ENCODE measurements at regions not wholly inside any gene's neighbourhood (a gene's known extent, or its start where the extent isn't known, plus 50 kb on each side); places are given as distances from the start of the nearest gene placed in this dataset.

DNA sequence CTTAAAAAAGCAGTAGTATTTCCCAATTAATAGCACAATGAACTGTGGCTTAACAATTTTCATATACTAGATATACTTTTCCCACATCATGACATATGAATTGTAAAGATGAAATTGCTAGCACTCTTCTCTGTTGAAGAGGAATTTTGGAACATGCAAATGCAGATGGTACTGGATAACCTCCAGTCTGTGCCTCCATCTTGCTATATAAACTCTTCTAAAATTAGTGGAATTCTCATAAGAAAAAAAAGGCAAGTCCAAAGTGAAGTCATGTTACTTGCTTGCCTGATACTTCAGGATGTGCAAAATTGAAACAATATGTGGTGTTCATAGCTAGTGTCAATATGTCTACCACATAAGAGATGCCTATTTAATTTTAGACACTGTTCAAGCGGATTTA lies 570.2 kb upstream of the POM121L12 start:
- Mint-ChIP-seq H3K9me3 (ENCODE audit: unreplicated experiment) (no peaks in the 10 kb centered on the region), H3K27me3 (ENCODE audit: unreplicated experiment) (no peaks in the 10 kb centered on the region), H3K4me3 (ENCODE audit: unreplicated experiment) (no peak overlapping the region), H3K27ac (ENCODE audit: unreplicated experiment) (no peak overlapping the region), H3K4me1 (ENCODE audit: low read depth, unreplicated experiment) (no peaks in the 10 kb centered on the region), H3K36me3 (ENCODE audit: unreplicated experiment) (no peaks in the 10 kb centered on the region)
- TF ChIP-seq, protein P1, sequence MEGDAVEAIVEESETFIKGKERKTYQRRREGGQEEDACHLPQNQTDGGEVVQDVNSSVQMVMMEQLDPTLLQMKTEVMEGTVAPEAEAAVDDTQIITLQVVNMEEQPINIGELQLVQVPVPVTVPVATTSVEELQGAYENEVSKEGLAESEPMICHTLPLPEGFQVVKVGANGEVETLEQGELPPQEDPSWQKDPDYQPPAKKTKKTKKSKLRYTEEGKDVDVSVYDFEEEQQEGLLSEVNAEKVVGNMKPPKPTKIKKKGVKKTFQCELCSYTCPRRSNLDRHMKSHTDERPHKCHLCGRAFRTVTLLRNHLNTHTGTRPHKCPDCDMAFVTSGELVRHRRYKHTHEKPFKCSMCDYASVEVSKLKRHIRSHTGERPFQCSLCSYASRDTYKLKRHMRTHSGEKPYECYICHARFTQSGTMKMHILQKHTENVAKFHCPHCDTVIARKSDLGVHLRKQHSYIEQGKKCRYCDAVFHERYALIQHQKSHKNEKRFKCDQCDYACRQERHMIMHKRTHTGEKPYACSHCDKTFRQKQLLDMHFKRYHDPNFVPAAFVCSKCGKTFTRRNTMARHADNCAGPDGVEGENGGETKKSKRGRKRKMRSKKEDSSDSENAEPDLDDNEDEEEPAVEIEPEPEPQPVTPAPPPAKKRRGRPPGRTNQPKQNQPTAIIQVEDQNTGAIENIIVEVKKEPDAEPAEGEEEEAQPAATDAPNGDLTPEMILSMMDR (IDR thresholded peaks at IDR 0.05; ENCODE audit: partially characterized antibody, unreplicated experiment), result no peak
- no peak for DNase-seq

DNA sequence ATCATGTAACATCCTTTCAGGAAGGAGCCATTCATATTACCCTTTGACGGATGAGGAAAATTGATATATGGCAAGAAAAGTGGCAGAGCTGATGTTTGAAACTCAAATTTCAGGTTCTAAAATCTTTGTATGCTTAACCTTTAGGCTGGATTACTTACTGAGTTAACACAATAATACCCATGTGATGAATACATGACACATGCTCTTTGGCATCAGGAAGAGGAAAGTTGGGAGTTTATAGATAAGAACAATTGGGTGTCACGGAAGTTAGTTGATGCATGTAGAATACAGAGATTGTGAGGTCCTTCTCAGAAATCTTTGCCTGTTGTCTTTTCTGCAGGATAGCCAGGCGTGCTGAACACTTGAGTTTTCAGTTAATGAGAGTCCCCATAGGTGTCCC lies 572.1 kb upstream of the POM121L12 start:
- TF ChIP-seq, protein P1 (IDR thresholded peaks at IDR 0.05; ENCODE audit: partially characterized antibody, unreplicated experiment), result no peak
- H3K4me1 Mint-ChIP-seq (ENCODE audit: low read depth, unreplicated experiment), result no peaks in the 10 kb centered on the region
- DNase-seq, result no peak
- H3K27ac Mint-ChIP-seq (ENCODE audit: unreplicated experiment), result no peak overlapping the region
- no peaks in the 10 kb centered on the region for H3K9me3 Mint-ChIP-seq (ENCODE audit: unreplicated experiment)
- no peak overlapping the region for H3K4me3 Mint-ChIP-seq (ENCODE audit: unreplicated experiment)
- H3K27me3 Mint-ChIP-seq (ENCODE audit: unreplicated experiment), result no peaks in the 10 kb centered on the region
- no peaks in the 10 kb centered on the region for H3K36me3 Mint-ChIP-seq (ENCODE audit: unreplicated experiment)

DNA sequence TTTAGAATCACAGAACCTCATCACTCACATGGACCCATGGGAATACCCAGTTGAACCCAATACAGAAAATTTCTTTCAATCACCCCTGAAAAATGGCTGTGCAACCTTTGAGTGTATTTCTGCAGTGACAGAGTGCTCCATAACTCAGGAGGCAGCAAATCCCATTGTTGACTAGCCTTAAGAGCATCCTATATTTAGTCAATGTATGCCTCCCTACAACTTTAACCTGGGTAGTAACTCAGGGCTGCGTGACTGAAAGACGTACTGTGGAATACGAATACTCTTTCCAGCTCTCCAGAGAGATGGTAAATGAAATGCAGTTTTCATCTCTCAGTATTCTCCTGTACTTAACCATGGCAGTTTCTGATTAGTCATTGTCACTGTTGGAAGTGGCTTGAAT lies 573.0 kb upstream of the POM121L12 start:
- no peaks in the 10 kb centered on the region for H3K27me3 Mint-ChIP-seq (ENCODE audit: unreplicated experiment)
- no peak for DNase-seq
- H3K4me1 Mint-ChIP-seq (ENCODE audit: low read depth, unreplicated experiment), result no peaks in the 10 kb centered on the region
- H3K4me3 Mint-ChIP-seq (ENCODE audit: unreplicated experiment), result no peak overlapping the region
- H3K9me3 Mint-ChIP-seq (ENCODE audit: unreplicated experiment), result no peaks in the 10 kb centered on the region
- TF ChIP-seq, protein P1 (IDR thresholded peaks at IDR 0.05; ENCODE audit: partially characterized antibody, unreplicated experiment), result no peak
- no peaks in the 10 kb centered on the region for H3K36me3 Mint-ChIP-seq (ENCODE audit: unreplicated experiment)
- H3K27ac Mint-ChIP-seq (ENCODE audit: unreplicated experiment), result no peak overlapping the region

DNA sequence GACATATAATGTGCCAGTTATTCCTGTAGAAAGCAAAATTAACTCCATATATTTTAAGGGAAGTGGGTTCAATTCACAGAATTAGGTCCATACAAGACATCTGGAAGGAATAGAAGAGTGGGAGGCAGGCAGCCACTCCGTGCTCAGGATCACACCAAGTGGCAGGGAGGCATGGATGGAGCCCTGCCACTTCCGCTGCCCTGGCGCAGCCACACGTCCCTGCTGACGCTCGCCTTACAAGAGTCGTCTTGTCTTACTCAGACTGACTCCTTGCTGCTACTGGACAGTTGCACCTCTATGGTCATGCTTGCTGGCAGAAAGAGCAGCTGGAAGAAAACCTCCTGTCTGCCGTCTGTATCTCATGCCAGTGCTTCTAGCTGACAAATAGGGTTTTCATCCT lies 579.9 kb upstream of the POM121L12 start:
- Mint-ChIP-seq H3K27me3 (ENCODE audit: unreplicated experiment) (no peaks in the 10 kb centered on the region), H3K36me3 (ENCODE audit: unreplicated experiment) (no peaks in the 10 kb centered on the region), H3K9me3 (ENCODE audit: unreplicated experiment) (no peaks in the 10 kb centered on the region), H3K4me1 (ENCODE audit: low read depth, unreplicated experiment) (no peaks in the 10 kb centered on the region), H3K4me3 (ENCODE audit: unreplicated experiment) (no peak overlapping the region), H3K27ac (ENCODE audit: unreplicated experiment) (no peak overlapping the region)
- TF ChIP-seq, protein P1 (IDR thresholded peaks at IDR 0.05; ENCODE audit: partially characterized antibody, unreplicated experiment), result no peak
- DNase-seq, result no peak

DNA sequence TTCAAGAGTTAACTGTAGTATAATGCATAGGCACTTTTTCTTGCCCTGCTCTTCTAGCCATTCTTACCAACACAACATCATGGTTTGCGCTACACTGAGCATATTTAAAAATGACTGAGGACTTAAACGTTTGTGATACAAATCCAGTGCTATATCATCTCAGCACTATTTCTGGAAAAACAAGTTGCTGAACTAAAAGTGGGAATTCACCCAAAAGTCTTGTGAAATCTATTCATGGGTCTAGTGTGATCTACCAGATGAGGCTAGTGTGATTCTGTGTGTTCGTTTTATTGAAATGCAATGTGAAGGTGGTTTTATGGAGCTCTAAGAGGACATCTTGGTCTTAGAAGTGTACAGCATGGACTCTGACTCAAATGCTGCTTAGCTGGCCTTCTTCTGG lies 584.6 kb upstream of the POM121L12 start:
- Mint-ChIP-seq H3K4me1 (ENCODE audit: low read depth, unreplicated experiment) (no peaks in the 10 kb centered on the region), H3K36me3 (ENCODE audit: unreplicated experiment) (no peaks in the 10 kb centered on the region), H3K9me3 (ENCODE audit: unreplicated experiment) (no peaks in the 10 kb centered on the region), H3K27me3 (ENCODE audit: unreplicated experiment) (no peaks in the 10 kb centered on the region), H3K27ac (ENCODE audit: unreplicated experiment) (no peak overlapping the region), H3K4me3 (ENCODE audit: unreplicated experiment) (no peak overlapping the region)
- TF ChIP-seq, protein P1 (IDR thresholded peaks at IDR 0.05; ENCODE audit: partially characterized antibody, unreplicated experiment), result no peak
- DNase-seq, result no peak
